ENCODE measurements at regions not wholly inside any gene's neighbourhood (a gene's known extent, or its start where the extent isn't known, plus 50 kb on each side); places are given as distances from the start of the nearest gene placed in this dataset.

DNA sequence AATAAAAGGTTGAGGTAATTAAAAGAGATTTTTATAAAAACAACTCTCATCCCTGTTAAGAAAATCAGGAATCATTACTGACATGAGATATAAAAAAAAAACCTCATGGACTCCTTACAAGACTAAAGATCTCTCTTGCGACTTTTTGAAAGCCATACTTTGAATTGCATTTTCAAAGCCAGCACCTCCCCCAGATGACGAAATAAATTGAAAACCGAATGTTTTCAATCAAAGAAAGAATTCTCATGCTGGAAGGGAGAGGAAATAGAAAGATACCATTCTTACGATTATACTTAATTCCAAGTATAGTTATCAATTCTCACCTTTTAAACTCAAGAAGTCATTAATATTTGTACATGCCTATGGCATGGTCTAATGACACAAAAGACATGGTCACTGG is 452.3 kb downstream of the GJA1 start:
- no peak for TF ChIP-seq GATA2 (IDR thresholded peaks at IDR 0.05; ENCODE audit: low read depth, low read length)
- TF ChIP-seq GATA3 (IDR thresholded peaks at IDR 0.05; ENCODE audit: low read depth, low read length), result no peak

Measured in SH-SY5Y (cell line).